ENCODE measurements at regions not wholly inside any gene's neighbourhood (a gene's known extent, or its start where the extent isn't known, plus 50 kb on each side); places are given as distances from the start of the nearest gene placed in this dataset.

GRCh38 chr3:118011910-118012309, 1022.7 kb downstream of the IGSF11 start:
- no peak for DNase-seq

GRCh38 chr3:118029049-118029448, 1005.6 kb downstream of the IGSF11 start:
- no peak for DNase-seq

- DNase-seq = no peak
Measured at GRCh38 chr3:118036215-118036614, 998.4 kb downstream of the IGSF11 start.

GRCh38 chr3:118055381-118055780, 979.3 kb downstream of the IGSF11 start:
- DNase-seq = no peak

GRCh38 chr3:118057086-118057485, 977.6 kb downstream of the IGSF11 start:
- DNase-seq = no peak

GRCh38 chr3:118059096-118059495, 975.5 kb downstream of the IGSF11 start:
- no peak for DNase-seq

- DNase-seq = no peak
Measured at GRCh38 chr3:118067439-118067838, 967.2 kb downstream of the IGSF11 start.

GRCh38 chr3:118075873-118076272, 958.8 kb downstream of the IGSF11 start:
- no peak for DNase-seq

- no peak for DNase-seq
Measured at GRCh38 chr3:118077332-118077731, 957.3 kb downstream of the IGSF11 start.

GRCh38 chr3:118080889-118081288, 953.8 kb downstream of the IGSF11 start:
- DNase-seq = no peak

GRCh38 chr3:118088696-118089095, 946.0 kb downstream of the IGSF11 start:
- DNase-seq = no peak

GRCh38 chr3:118089563-118089962, 945.1 kb downstream of the IGSF11 start:
- no peak for DNase-seq

GRCh38 chr3:118097226-118097625, 937.4 kb downstream of the IGSF11 start:
- no peak for DNase-seq

- no peak for DNase-seq
Measured at GRCh38 chr3:118097660-118098059, 937.0 kb downstream of the IGSF11 start.

GRCh38 chr3:118098827-118099226, 935.8 kb downstream of the IGSF11 start:
- no peak for DNase-seq

- no peak for DNase-seq
Measured at GRCh38 chr3:118101891-118102290, 932.8 kb downstream of the IGSF11 start.

- no peak for DNase-seq
Measured at GRCh38 chr3:118102737-118103136, 931.9 kb downstream of the IGSF11 start.

GRCh38 chr3:118108201-118108600, 926.4 kb downstream of the IGSF11 start:
- no peak for DNase-seq

- DNase-seq = no peak
Measured at GRCh38 chr3:118108769-118109168, 925.9 kb downstream of the IGSF11 start.

GRCh38 chr3:118110211-118110610, 924.4 kb downstream of the IGSF11 start:
- no peak for DNase-seq

- no peak for DNase-seq
Measured at GRCh38 chr3:118116991-118117390, 917.7 kb downstream of the IGSF11 start.

GRCh38 chr3:118126751-118127150, 907.9 kb downstream of the IGSF11 start:
- DNase-seq = no peak

GRCh38 chr3:118127992-118128391, 906.7 kb downstream of the IGSF11 start:
- no peak for DNase-seq

GRCh38 chr3:118128886-118129285, 905.8 kb downstream of the IGSF11 start:
- no peak for DNase-seq

GRCh38 chr3:118137778-118138177, 896.9 kb downstream of the IGSF11 start:
- no peak for DNase-seq

- DNase-seq = no peak
Measured at GRCh38 chr3:118144919-118145318, 889.7 kb downstream of the IGSF11 start.

Measured in NK-92 treated with Interleukin-12 subunit alpha and Interleukin-12 subunit beta, amount 100 ng/mL, for 24 hours (cell line).